SK-N-SH (cell line): ENCODE measurements at regions not wholly inside any gene's neighbourhood (a gene's known extent, or its start where the extent isn't known, plus 50 kb on each side); places are given as distances from the start of the nearest gene placed in this dataset.

Experiments
- CTCF ChIA-PET: fragments of 300-600, 350-600 bp; formaldehyde crosslinking; extraction: SDS; loops from one replicate; lab custom pipeline; 2021; lab: Yijun Ruan, JAX
- POLR2A ChIA-PET: fragments of 350-600 bp; sonication (Branson Sonifier 250); formaldehyde crosslinking; extraction: SDS; loops from one replicate; lab custom pipeline; 2020; ENCODE audit warnings: antibody characterized with exemption, inconsistent platforms; lab: Yijun Ruan, JAX
- DNase-seq: peaks from one replicate; pipeline ENCODE4 v3.0.0; 2012
- H2AFZ ChIP-seq: fragments of 200-600 bp; sonication (generic); 2 replicates; pipeline ENCODE4 v1.8.1; 2016; ENCODE audit warnings: antibody characterized with exemption, mild to moderate bottlenecking, low read depth
- H3F3A ChIP-seq: fragments of 200-600 bp; sonication (generic); replicated peaks from 2 replicates; pipeline ENCODE3; 2016; ENCODE audit warnings: antibody characterized with exemption, mild to moderate bottlenecking; ENCODE audit not compliant: insufficient read depth
- H3K27ac ChIP-seq, 2 experiments: fragments of 200-500 bp in 1 of 2; fragments of 200-600 bp in 1 of 2; sonication (Bioruptor generic) in 1 of 2; sonication (generic), shearing (Covaris generic) in 1 of 2; 2 replicates each; pipeline versions ENCODE4 v1.5.1 to v1.6.1; 2014 to 2016; ENCODE audit warnings: low read depth in 2 of 2, inconsistent platforms in 1 of 2, low read length in 1 of 2, mild to moderate bottlenecking in 1 of 2, mixed read lengths in 1 of 2
- H3K27me3 ChIP-seq: fragments of 200-600 bp; sonication (generic), shearing (Covaris generic); 2 replicates; pipeline ENCODE4 v1.6.1; 2016; ENCODE audit warnings: mixed run types; ENCODE audit not compliant: insufficient read depth
- H3K36me3 ChIP-seq, 2 experiments: fragments of 200-500 bp in 1 of 2; fragments of 200-600 bp in 1 of 2; sonication (Bioruptor generic) in 1 of 2; sonication (generic) in 1 of 2; replicated peaks in 1 of 2; 2 replicates each; pipeline versions ENCODE3 to v1.5.1; 2014 to 2016; ENCODE audit warnings: low read length in 1 of 2, mild to moderate bottlenecking in 1 of 2; ENCODE audit not compliant: insufficient read depth in 2 of 2, control insufficient read depth in 1 of 2
- H3K4me1 ChIP-seq, 2 experiments: fragments of 200-500 bp in 1 of 2; fragments of 200-600 bp in 1 of 2; sonication (Bioruptor generic) in 1 of 2; sonication (generic), shearing (Covaris generic) in 1 of 2; 2 replicates each; pipeline versions ENCODE4 v1.5.1 to v1.6.1; 2014 to 2016; ENCODE audit warnings: low read depth in 1 of 2, low read length in 1 of 2, mixed run types in 1 of 2; ENCODE audit not compliant: insufficient read depth in 2 of 2, control insufficient read depth in 1 of 2
- H3K4me2 ChIP-seq: fragments of 200-600 bp; sonication (generic), shearing (Covaris generic); 2 replicates; pipeline ENCODE4 v1.6.1; 2017; ENCODE audit warnings: mixed run types
- H3K4me3 ChIP-seq, 2 experiments: fragments of 200-500 bp in 1 of 2; fragments of 200-600 bp in 1 of 2; sonication (Bioruptor generic) in 1 of 2; sonication (generic), shearing (Covaris generic) in 1 of 2; 2 replicates each; pipeline versions ENCODE4 v1.5.1 to v1.8.1; 2014 to 2016; ENCODE audit warnings: low read depth in 2 of 2, inconsistent platforms in 1 of 2, low read length in 1 of 2, mild to moderate bottlenecking in 1 of 2, mixed read lengths in 1 of 2, moderate library complexity in 1 of 2
- H3K79me2 ChIP-seq: fragments of 200-600 bp; sonication (generic); 2 replicates; pipeline ENCODE4 v1.8.1; 2017; ENCODE audit warnings: mild to moderate bottlenecking; ENCODE audit not compliant: insufficient read depth
- H3K9ac ChIP-seq: fragments of 200-600 bp; sonication (generic); 2 replicates; pipeline ENCODE4 v1.6.1; 2017; ENCODE audit warnings: mixed run types
- H3K9me2 ChIP-seq: fragments of 200-600 bp; sonication (generic); 2 replicates; pipeline ENCODE4 v1.6.1; 2017; ENCODE audit warnings: mixed run types
- H3K9me3 ChIP-seq: fragments of 200-600 bp; sonication (generic); 2 replicates; pipeline ENCODE4 v1.6.1; 2017; ENCODE audit warnings: mixed run types, mild to moderate bottlenecking, moderate library complexity
- H4K20me1 ChIP-seq: fragments of 200-600 bp; sonication (generic); 2 replicates; pipeline ENCODE4 v1.6.1; 2017; ENCODE audit warnings: mild to moderate bottlenecking, mixed run types; ENCODE audit not compliant: insufficient read depth
- ELF1 ChIP-seq: IDR thresholded peaks from 2 replicates; pipeline ENCODE4 v1.4.0; 2012
- FOSL2 ChIP-seq: IDR thresholded peaks from 2 replicates; pipeline ENCODE4 v1.4.0; 2012; ENCODE audit warnings: low read depth, mild to moderate bottlenecking, moderate library complexity, borderline replicate concordance
- FOXJ3 ChIP-seq: sonication (generic); formaldehyde crosslinking; IDR thresholded peaks from 2 replicates; pipeline ENCODE4 v1.5.1; 2020; ENCODE audit warnings: mild to moderate bottlenecking, missing genetic modification reagents
- GABPA ChIP-seq: IDR thresholded peaks from 2 replicates; pipeline ENCODE4 v1.4.0; 2012; ENCODE audit warnings: low read depth, mild to moderate bottlenecking
- JUND ChIP-seq: IDR thresholded peaks from 2 replicates; pipeline ENCODE4 v1.4.0; 2012
- MEF2A ChIP-seq: IDR thresholded peaks from 2 replicates; pipeline ENCODE4 v1.4.0; 2012; ENCODE audit warnings: low read depth, borderline replicate concordance
- RCOR1 ChIP-seq: fragments of 150-350 bp; IDR thresholded peaks from 2 replicates; pipeline ENCODE4 v1.6.1; 2017; ENCODE audit warnings: antibody characterized with exemption, low read length
- RFX5 ChIP-seq: IDR thresholded peaks from 2 replicates; pipeline ENCODE4 v1.6.1; 2012; ENCODE audit warnings: mild to moderate bottlenecking, improper control_type of control experiment, low read length
- SIN3A ChIP-seq: IDR thresholded peaks from 2 replicates; pipeline ENCODE4 v1.6.1; 2012; ENCODE audit warnings: low read depth, mild to moderate bottlenecking, low read length, moderate library complexity, borderline replicate concordance
- SMC3 ChIP-seq: IDR thresholded peaks from 2 replicates; pipeline ENCODE4 v1.6.1; 2012; ENCODE audit warnings: low read depth, low read length, improper control_type of control experiment
- TAF1 ChIP-seq: IDR thresholded peaks from 2 replicates; pipeline ENCODE4 v1.6.1; 2012; ENCODE audit warnings: low read depth, mild to moderate bottlenecking, low read length, moderate library complexity, borderline replicate concordance
- TEAD4 ChIP-seq: IDR thresholded peaks from 2 replicates; pipeline ENCODE4 v1.4.0; 2012; ENCODE audit warnings: mild to moderate bottlenecking, borderline replicate concordance; ENCODE audit not compliant: insufficient read depth
- YY1 ChIP-seq: IDR thresholded peaks from 2 replicates; pipeline ENCODE4 v1.4.0; 2012; ENCODE audit warnings: low read depth, mild to moderate bottlenecking
- WGBS: methylation state at CpG from one replicate; pipeline ENCODE4 v1.1.6; 2017; ENCODE audit warnings: low lambda C conversion rate; 5-methylcytosine and 5-hydroxymethylcytosine counted together
- TF ChIP-seq, protein P1 (sequence below): IDR thresholded peaks from 2 replicates; pipeline ENCODE4 v1.4.0; 2012; ENCODE audit warnings: low read depth, borderline replicate concordance
- TF ChIP-seq, protein P2 (sequence below): IDR thresholded peaks from 2 replicates; pipeline ENCODE4 v1.4.0; 2012; ENCODE audit warnings: low read depth
- TF ChIP-seq, protein P3 (sequence below): fragments of 150-350 bp; IDR thresholded peaks from 2 replicates; pipeline ENCODE4 v1.6.1; 2017; ENCODE audit warnings: antibody characterized with exemption, low read length, low read depth, borderline replicate concordance
- TF ChIP-seq, protein P4 (sequence below): IDR thresholded peaks from 2 replicates; pipeline ENCODE4 v1.6.1; 2012; ENCODE audit warnings: mild to moderate bottlenecking, low read depth, low read length, moderate library complexity
- TF ChIP-seq, protein P5 (sequence below): fragments of 150-350 bp; IDR thresholded peaks from 2 replicates; pipeline ENCODE4 v1.6.1; 2016; ENCODE audit warnings: mild to moderate bottlenecking, low read depth, low read length

DNA sequence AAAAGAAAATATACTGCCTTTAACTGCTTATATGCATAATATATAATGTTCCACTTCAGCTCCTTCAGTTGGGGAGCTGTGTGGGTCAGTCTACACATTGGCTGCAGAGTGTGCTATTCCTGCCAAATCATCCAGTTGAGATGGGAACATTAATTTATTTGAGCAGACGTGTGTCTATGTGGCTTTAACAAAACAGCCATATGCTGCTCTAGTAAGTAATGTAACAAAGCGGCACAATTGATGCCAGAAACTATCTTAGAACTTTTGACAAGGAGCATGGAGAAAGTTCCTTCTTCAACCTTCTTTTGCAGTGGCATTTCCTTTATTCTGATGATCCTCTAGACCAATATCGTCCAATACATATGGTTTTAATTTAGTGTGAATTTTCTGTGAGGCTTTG lies 285.9 kb upstream of the C1orf87 start:
- Histone ChIP-seq H3K27me3 (no peaks in the 10 kb centered on the region), H2AFZ (no peak overlapping the region), H3K4me3 (no peak overlapping the region), H3K9ac (no peak overlapping the region), H4K20me1 (no peaks in the 10 kb centered on the region)
- TF ChIP-seq, protein P1, sequence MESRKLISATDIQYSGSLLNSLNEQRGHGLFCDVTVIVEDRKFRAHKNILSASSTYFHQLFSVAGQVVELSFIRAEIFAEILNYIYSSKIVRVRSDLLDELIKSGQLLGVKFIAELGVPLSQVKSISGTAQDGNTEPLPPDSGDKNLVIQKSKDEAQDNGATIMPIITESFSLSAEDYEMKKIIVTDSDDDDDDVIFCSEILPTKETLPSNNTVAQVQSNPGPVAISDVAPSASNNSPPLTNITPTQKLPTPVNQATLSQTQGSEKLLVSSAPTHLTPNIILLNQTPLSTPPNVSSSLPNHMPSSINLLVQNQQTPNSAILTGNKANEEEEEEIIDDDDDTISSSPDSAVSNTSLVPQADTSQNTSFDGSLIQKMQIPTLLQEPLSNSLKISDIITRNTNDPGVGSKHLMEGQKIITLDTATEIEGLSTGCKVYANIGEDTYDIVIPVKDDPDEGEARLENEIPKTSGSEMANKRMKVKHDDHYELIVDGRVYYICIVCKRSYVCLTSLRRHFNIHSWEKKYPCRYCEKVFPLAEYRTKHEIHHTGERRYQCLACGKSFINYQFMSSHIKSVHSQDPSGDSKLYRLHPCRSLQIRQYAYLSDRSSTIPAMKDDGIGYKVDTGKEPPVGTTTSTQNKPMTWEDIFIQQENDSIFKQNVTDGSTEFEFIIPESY = no peak
- TF ChIP-seq SMC3 (no peak), RCOR1 (no peak), FOSL2 (no peak), RFX5 (no peak), JUND (no peak), YY1 (no peak), TEAD4 (no peak), GABPA (no peak), FOXJ3 (CRISPR knock-in tag) (no peak), TAF1 (no peak), SIN3A (no peak), MEF2A (no peak), ELF1 (no peak)
- TF ChIP-seq, protein P2, sequence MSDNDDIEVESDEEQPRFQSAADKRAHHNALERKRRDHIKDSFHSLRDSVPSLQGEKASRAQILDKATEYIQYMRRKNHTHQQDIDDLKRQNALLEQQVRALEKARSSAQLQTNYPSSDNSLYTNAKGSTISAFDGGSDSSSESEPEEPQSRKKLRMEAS = no peak
- TF ChIP-seq, protein P3, sequence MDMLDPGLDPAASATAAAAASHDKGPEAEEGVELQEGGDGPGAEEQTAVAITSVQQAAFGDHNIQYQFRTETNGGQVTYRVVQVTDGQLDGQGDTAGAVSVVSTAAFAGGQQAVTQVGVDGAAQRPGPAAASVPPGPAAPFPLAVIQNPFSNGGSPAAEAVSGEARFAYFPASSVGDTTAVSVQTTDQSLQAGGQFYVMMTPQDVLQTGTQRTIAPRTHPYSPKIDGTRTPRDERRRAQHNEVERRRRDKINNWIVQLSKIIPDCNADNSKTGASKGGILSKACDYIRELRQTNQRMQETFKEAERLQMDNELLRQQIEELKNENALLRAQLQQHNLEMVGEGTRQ = no peak
- TF ChIP-seq, all 33 proteins: peak for 0
- Histone ChIP-seq H3K4me2 (no peak overlapping the region), H3K4me1 (peaks cover 0 to 2% of the 10 kb centered on the region in 2 experiments; a peak in 2 of 4 replicates), H3K36me3 (no peaks in the 10 kb centered on the region), H3F3A (no peaks in the 10 kb centered on the region), H3K79me2 (no peaks in the 10 kb centered on the region), H3K27ac (no peak overlapping the region), H3K9me2 (no peaks in the 10 kb centered on the region), H3K9me3 (no peaks in the 10 kb centered on the region)
- ChIA-PET CTCF (no interaction called here), POLR2A (no interaction called here)
- 30% methylated on average over 3 of the region's 3 CpGs for WGBS
- no peak for DNase-seq

DNA sequence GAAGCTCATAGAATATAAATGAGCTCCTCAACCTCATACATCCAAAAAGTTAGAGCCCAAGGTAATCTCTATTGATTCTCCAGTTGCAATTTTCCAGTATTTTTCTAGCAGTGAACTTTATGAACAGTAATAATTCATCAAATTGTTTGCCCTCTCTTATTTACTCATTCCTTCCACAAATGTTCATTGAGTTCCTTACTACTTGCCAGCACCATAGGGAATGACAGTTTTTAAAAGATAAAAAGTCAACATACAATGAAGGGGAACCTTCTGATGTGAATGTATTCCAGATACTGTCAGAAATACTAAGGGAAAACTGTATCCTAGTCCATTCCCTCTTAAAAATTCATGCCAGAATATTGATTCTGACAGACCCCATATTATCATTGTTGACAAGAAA lies 277.0 kb upstream of the C1orf87 start:
- H3K4me3 ChIP-seq = no peak overlapping the region
- no peak overlapping the region for H2AFZ ChIP-seq
- H3F3A ChIP-seq = no peaks in the 10 kb centered on the region
- no peaks in the 10 kb centered on the region for H3K9me2 ChIP-seq
- H3K4me1 ChIP-seq = no peaks in the 10 kb centered on the region
- H3K36me3 ChIP-seq = no peaks in the 10 kb centered on the region
- no peaks in the 10 kb centered on the region for H3K79me2 ChIP-seq
- no peak for DNase-seq
- H3K4me2 ChIP-seq = no peak overlapping the region
- ChIA-PET CTCF (no interaction called here), POLR2A (no interaction called here)
- no peaks in the 10 kb centered on the region for H3K27me3 ChIP-seq
- no peaks in the 10 kb centered on the region for H4K20me1 ChIP-seq
- no peak overlapping the region for H3K27ac ChIP-seq
- H3K9me3 ChIP-seq = no peaks in the 10 kb centered on the region
- H3K9ac ChIP-seq = no peak overlapping the region
- TF ChIP-seq RCOR1 (no peak), TEAD4 (no peak), TAF1 (no peak), RFX5 (no peak), MEF2A (no peak), FOXJ3 (CRISPR knock-in tag) (no peak), ELF1 (no peak)
- TF ChIP-seq, protein P4, sequence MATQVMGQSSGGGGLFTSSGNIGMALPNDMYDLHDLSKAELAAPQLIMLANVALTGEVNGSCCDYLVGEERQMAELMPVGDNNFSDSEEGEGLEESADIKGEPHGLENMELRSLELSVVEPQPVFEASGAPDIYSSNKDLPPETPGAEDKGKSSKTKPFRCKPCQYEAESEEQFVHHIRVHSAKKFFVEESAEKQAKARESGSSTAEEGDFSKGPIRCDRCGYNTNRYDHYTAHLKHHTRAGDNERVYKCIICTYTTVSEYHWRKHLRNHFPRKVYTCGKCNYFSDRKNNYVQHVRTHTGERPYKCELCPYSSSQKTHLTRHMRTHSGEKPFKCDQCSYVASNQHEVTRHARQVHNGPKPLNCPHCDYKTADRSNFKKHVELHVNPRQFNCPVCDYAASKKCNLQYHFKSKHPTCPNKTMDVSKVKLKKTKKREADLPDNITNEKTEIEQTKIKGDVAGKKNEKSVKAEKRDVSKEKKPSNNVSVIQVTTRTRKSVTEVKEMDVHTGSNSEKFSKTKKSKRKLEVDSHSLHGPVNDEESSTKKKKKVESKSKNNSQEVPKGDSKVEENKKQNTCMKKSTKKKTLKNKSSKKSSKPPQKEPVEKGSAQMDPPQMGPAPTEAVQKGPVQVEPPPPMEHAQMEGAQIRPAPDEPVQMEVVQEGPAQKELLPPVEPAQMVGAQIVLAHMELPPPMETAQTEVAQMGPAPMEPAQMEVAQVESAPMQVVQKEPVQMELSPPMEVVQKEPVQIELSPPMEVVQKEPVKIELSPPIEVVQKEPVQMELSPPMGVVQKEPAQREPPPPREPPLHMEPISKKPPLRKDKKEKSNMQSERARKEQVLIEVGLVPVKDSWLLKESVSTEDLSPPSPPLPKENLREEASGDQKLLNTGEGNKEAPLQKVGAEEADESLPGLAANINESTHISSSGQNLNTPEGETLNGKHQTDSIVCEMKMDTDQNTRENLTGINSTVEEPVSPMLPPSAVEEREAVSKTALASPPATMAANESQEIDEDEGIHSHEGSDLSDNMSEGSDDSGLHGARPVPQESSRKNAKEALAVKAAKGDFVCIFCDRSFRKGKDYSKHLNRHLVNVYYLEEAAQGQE = no peak
- TF ChIP-seq, protein P5, sequence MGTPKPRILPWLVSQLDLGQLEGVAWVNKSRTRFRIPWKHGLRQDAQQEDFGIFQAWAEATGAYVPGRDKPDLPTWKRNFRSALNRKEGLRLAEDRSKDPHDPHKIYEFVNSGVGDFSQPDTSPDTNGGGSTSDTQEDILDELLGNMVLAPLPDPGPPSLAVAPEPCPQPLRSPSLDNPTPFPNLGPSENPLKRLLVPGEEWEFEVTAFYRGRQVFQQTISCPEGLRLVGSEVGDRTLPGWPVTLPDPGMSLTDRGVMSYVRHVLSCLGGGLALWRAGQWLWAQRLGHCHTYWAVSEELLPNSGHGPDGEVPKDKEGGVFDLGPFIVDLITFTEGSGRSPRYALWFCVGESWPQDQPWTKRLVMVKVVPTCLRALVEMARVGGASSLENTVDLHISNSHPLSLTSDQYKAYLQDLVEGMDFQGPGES = no peak
- TF ChIP-seq, protein P1 = no peak
